ENCODE measurements at regions not wholly inside any gene's neighbourhood (a gene's known extent, or its start where the extent isn't known, plus 50 kb on each side); places are given as distances from the start of the nearest gene placed in this dataset.

GRCh38 chr5:62084391-62084790 lies 221.6 kb upstream of the KIF2A start:
- H2AK5ac ChIP-seq (ENCODE audit: low read depth, low read length), result no peak overlapping the region
- no peak for TF ChIP-seq CHD2 (IDR thresholded peaks at IDR 0.05; ENCODE audit: low read length)
- FAIRE-seq (no peak), DNase-seq (ENCODE audit: low read depth in 1 of 2, low spot score in 2 of 2) (no peak)
- no peak overlapping the region for H3K4me3 ChIP-seq (ENCODE audit: extremely low read depth in 1 of 4, insufficient read depth in 2 of 4, low read depth in 3 of 4, low read length in 4 of 4)
- H2BK12ac ChIP-seq (ENCODE audit: low read depth, low read length), result no peak overlapping the region
- no peak overlapping the region for H3K23ac ChIP-seq (ENCODE audit: insufficient read length)
- H4K5ac ChIP-seq (ENCODE audit: insufficient read length, low read depth, low read length), result no peak overlapping the region
- no peak overlapping the region for H3K4ac ChIP-seq (replicated peaks; ENCODE audit: insufficient read length, low read depth, low read length)
- H3K79me1 ChIP-seq (ENCODE audit: low read depth, low read length), result no peaks in the 10 kb centered on the region
- no peaks in the 10 kb centered on the region for H3K79me2 ChIP-seq (ENCODE audit: control insufficient read depth in 1 of 2, insufficient read depth in 2 of 2, low read length in 2 of 2)
- ChIA-PET CTCF (ENCODE audit: partially characterized antibody) (interaction anchor here (1.6 kb wide), 1 partner anchor 17 kb away, joined by 5 read pairs; no protein-coding TSS in a partner anchor), POLR2A (ENCODE audit: partially characterized antibody) (interaction anchor here (1.1 kb wide), 1 partner anchor 9 kb away, joined by 4 read pairs; no protein-coding TSS in a partner anchor)
- H3K36me3 ChIP-seq (ENCODE audit: control insufficient read depth in 2 of 4, insufficient read depth in 4 of 4, low read length in 3 of 4), result no peaks in the 10 kb centered on the region
- no peak overlapping the region for H2AFZ ChIP-seq (ENCODE audit: low read length)
- H3K56ac ChIP-seq (replicated peaks; ENCODE audit: insufficient read length, low read depth, low read length), result no peak overlapping the region
- no peak overlapping the region for H3K18ac ChIP-seq (ENCODE audit: extremely low read depth, low read length)
- no peak overlapping the region for H3K27ac ChIP-seq (ENCODE audit: low read depth, low read length)
- H4K20me1 ChIP-seq (replicated peaks in 1 of 2; ENCODE audit: control insufficient read depth in 1 of 2, insufficient read depth in 2 of 2, low read length in 2 of 2), result no peaks in the 10 kb centered on the region
- no peak overlapping the region for H4K91ac ChIP-seq (replicated peaks; ENCODE audit: insufficient read length, low read length)
- no peaks in the 10 kb centered on the region for H3K27me3 ChIP-seq (replicated peaks in 1 of 4; ENCODE audit: control insufficient read depth in 3 of 4, extremely low read depth in 1 of 4, insufficient read depth in 3 of 4, low read length in 3 of 4)
- H4K8ac ChIP-seq (ENCODE audit: extremely low read depth, insufficient read depth, low read length), result no peak overlapping the region
- no peaks in the 10 kb centered on the region for H3K23me2 ChIP-seq (ENCODE audit: low read depth, low read length)
- H2BK5ac ChIP-seq (ENCODE audit: low read depth, low read length), result no peak overlapping the region
- H3K4me1 ChIP-seq (replicated peaks in 1 of 4; ENCODE audit: control insufficient read depth in 3 of 4, insufficient read depth in 4 of 4, low read length in 3 of 4), result peaks cover 0 to under 1% (median 0%) of the 10 kb centered on the region in 4 experiments; a peak in 1 of 7 replicates
- H3K9ac ChIP-seq (replicated peaks in 1 of 4; ENCODE audit: extremely low read depth in 1 of 4, low read depth in 3 of 4, low read length in 3 of 4), result no peak overlapping the region
- H3K14ac ChIP-seq (ENCODE audit: insufficient read length), result no peak overlapping the region
- no peak overlapping the region for H2BK15ac ChIP-seq (ENCODE audit: low read length)
- H2BK20ac ChIP-seq (ENCODE audit: low read length), result no peak overlapping the region
- H2BK120ac ChIP-seq (replicated peaks; ENCODE audit: low read depth, low read length), result no peak overlapping the region
- no peak overlapping the region for H3K4me2 ChIP-seq (ENCODE audit: insufficient read depth in 1 of 2, low read depth in 2 of 2, low read length in 2 of 2)
- 95% methylated on average over 8 of the region's 8 CpGs; no CpG with 5 or more reads in 1 of the 2 experiments for WGBS, 2 experiments (ENCODE audit: extremely low coverage in 1 of 2, insufficient coverage in 1 of 2, insufficient read length in 1 of 2, insufficient replicate concordance in 2 of 2, low coverage in 1 of 2, low lambda C conversion rate in 2 of 2, missing lambda C conversion rate in 1 of 2)
- H3K9me3 ChIP-seq (ENCODE audit: insufficient read depth in 2 of 2, low read depth in 1 of 2, low read length in 1 of 2), result no peaks in the 10 kb centered on the region
